BLaER1 treated with 17β-estradiol and CSF1 and Interleukin-3, amounts not matched to agents 10 nM and 100 nM (cell line): ENCODE measurements at regions not wholly inside any gene's neighbourhood (a gene's known extent, or its start where the extent isn't known, plus 50 kb on each side); places are given as distances from the start of the nearest gene placed in this dataset.
A peak's percentile ranks its signal among the peaks of the same experiment; 100 is the strongest.

ENCODE experiments used
- H3K27ac ChIP-seq, 11 experiments: shearing (Covaris generic); formaldehyde crosslinking; 2 replicates each; pipeline ENCODE4 v1.8.1; 2022
- H3K27me3 ChIP-seq, 11 experiments: shearing (Covaris generic); formaldehyde crosslinking; 2 replicates each; pipeline ENCODE4 v1.8.1; 2022
- H3K36me3 ChIP-seq, 11 experiments: shearing (Covaris generic); formaldehyde crosslinking; 2 replicates each; pipeline ENCODE4 v1.8.1; 2022
- H3K4me1 ChIP-seq, 10 experiments: shearing (Covaris generic); formaldehyde crosslinking; 2 replicates each; pipeline ENCODE4 v1.8.1; 2022
- H3K4me2 ChIP-seq, 11 experiments: shearing (Covaris generic); formaldehyde crosslinking; 2 replicates each; pipeline ENCODE4 v1.8.1; 2022
- H3K4me3 ChIP-seq, 10 experiments: shearing (Covaris generic); formaldehyde crosslinking; 2 replicates each; pipeline ENCODE4 v1.8.1; 2022
- H3K9ac ChIP-seq, 11 experiments: shearing (Covaris generic); formaldehyde crosslinking; 2 replicates each; pipeline ENCODE4 v1.8.1; 2022
- H3K9me3 ChIP-seq, 11 experiments: shearing (Covaris generic); formaldehyde crosslinking; replicated peaks in 1 of 11; 2 replicates each; pipeline ENCODE4 v1.8.1; 2022
- H4K20me1 ChIP-seq, 11 experiments: shearing (Covaris generic); formaldehyde crosslinking; 2 replicates each; pipeline ENCODE4 v1.8.1; 2022
- Cebpa-rat ChIP-seq, 11 experiments: shearing (Covaris generic); IDR thresholded peaks; 2 replicates each; pipeline ENCODE4 v1.8.1; 2022

GRCh38 chr1:91080650-91081049 lies 58.8 kb upstream of the ZNF644 start:
- Histone ChIP-seq H3K27ac (no peak overlapping the region), H4K20me1 (no peaks in the 10 kb centered on the region), H3K9ac (no peak overlapping the region), H3K4me3 (no peak overlapping the region), H3K36me3 (no peaks in the 10 kb centered on the region), H3K27me3 (no peaks in the 10 kb centered on the region), H3K4me2 (peak overlapping the region in 2 of 11 experiments; percentile 15 to 40; a peak in 3 of 22 replicates), H3K9me3 (peaks cover 0 to 10% (median 0%) of the 10 kb centered on the region in 11 experiments; a peak in 2 of 22 replicates), H3K4me1 (peaks cover 3 to 27% (median 6%) of the 10 kb centered on the region in 10 experiments; a peak in 19 of 20 replicates)
- no peak for TF ChIP-seq Cebpa-rat (IDR thresholded peaks at IDR 0.05)

- Histone ChIP-seq H3K4me1 (peaks cover 11 to 37% (median 14%) of the 10 kb centered on the region in 10 experiments; a peak in 19 of 20 replicates), H3K9me3 (peaks cover 0 to 14% (median 0%) of the 10 kb centered on the region in 11 experiments; a peak in 2 of 22 replicates), H3K4me3 (no peak overlapping the region), H4K20me1 (no peaks in the 10 kb centered on the region), H3K4me2 (no peak overlapping the region), H3K27ac (no peak overlapping the region), H3K36me3 (no peaks in the 10 kb centered on the region), H3K27me3 (no peaks in the 10 kb centered on the region), H3K9ac (no peak overlapping the region)
- no peak for TF ChIP-seq Cebpa-rat (IDR thresholded peaks at IDR 0.05)
Measured at GRCh38 chr1:91078859-91079258, 57.0 kb upstream of the ZNF644 start.

- Histone ChIP-seq H3K9me3 (peaks cover 0 to 18% (median 0%) of the 10 kb centered on the region in 11 experiments; a peak in 3 of 22 replicates), H3K4me1 (peaks cover 11 to 37% (median 14%) of the 10 kb centered on the region in 10 experiments; a peak in 19 of 20 replicates), H3K27ac (peak overlapping the region in 3 of 11 experiments; percentile 41 to 61 (median 55); a peak in 2 of 22 replicates), H3K9ac (no peak overlapping the region), H4K20me1 (no peaks in the 10 kb centered on the region), H3K4me3 (no peak overlapping the region), H3K4me2 (peak overlapping the region in 3 of 11 experiments; percentile 56 to 81 (median 61); a peak in 4 of 22 replicates), H3K27me3 (no peaks in the 10 kb centered on the region), H3K36me3 (no peaks in the 10 kb centered on the region)
- TF ChIP-seq Cebpa-rat (IDR thresholded peaks at IDR 0.05): no peak
Measured at GRCh38 chr1:91076834-91077233, 55.0 kb upstream of the ZNF644 start.

GRCh38 chr1:91075233-91076135 lies 53.6 kb upstream of the ZNF644 start:
- 0 out of 22 replicates have a peak overlapping the region, but pooled peaks of 1 of the 11 experiments have one; percentile 21 for H3K9ac ChIP-seq
- no peaks in the 10 kb centered on the region for H3K36me3 ChIP-seq
- no peak overlapping the region for H3K4me3 ChIP-seq
- no peaks in the 10 kb centered on the region for H3K27me3 ChIP-seq
- H3K27ac ChIP-seq: peak overlapping the region in 10 of 11 experiments; percentile 16 to 64 (median 50); a peak in 14 of 22 replicates
- peaks cover 0 to 17% (median 0%) of the 10 kb centered on the region in 11 experiments; a peak in 4 of 22 replicates for H3K9me3 ChIP-seq
- TF ChIP-seq Cebpa-rat (IDR thresholded peaks at IDR 0.05): no peak
- peaks cover 11 to 32% (median 14%) of the 10 kb centered on the region in 10 experiments; a peak in 19 of 20 replicates for H3K4me1 ChIP-seq
- H4K20me1 ChIP-seq: no peaks in the 10 kb centered on the region
- H3K4me2 ChIP-seq: peak overlapping the region; percentile 39 to 81 (median 60)

- H3K9ac ChIP-seq: no peak overlapping the region
- no peak overlapping the region for H3K4me3 ChIP-seq
- H3K9me3 ChIP-seq: peaks cover 12 to 35% (median 17%) of the 10 kb centered on the region in 11 experiments
- no peak overlapping the region for H3K4me2 ChIP-seq
- no peaks in the 10 kb centered on the region for H4K20me1 ChIP-seq
- no peak for TF ChIP-seq Cebpa-rat (IDR thresholded peaks at IDR 0.05)
- peaks cover 0 to 4% (median 0%) of the 10 kb centered on the region in 11 experiments; a peak in 1 of 22 replicates for H3K36me3 ChIP-seq
- H3K4me1 ChIP-seq: peaks cover 11 to 26% (median 14%) of the 10 kb centered on the region in 10 experiments; a peak in 19 of 20 replicates
- H3K27me3 ChIP-seq: no peaks in the 10 kb centered on the region
- H3K27ac ChIP-seq: no peak overlapping the region
Measured at GRCh38 chr1:91073299-91073698, 51.5 kb upstream of the ZNF644 start.

GRCh38 chr1:91071838-91072237 lies 50.0 kb upstream of the ZNF644 start:
- no peak overlapping the region for H3K9ac ChIP-seq
- no peak overlapping the region for H3K4me2 ChIP-seq
- peaks cover 11 to 23% (median 14%) of the 10 kb centered on the region in 10 experiments; a peak in 19 of 20 replicates for H3K4me1 ChIP-seq
- H3K36me3 ChIP-seq: peaks cover 0 to 4% (median 0%) of the 10 kb centered on the region in 11 experiments; a peak in 1 of 22 replicates
- no peaks in the 10 kb centered on the region for H4K20me1 ChIP-seq
- no peak for TF ChIP-seq Cebpa-rat (IDR thresholded peaks at IDR 0.05)
- H3K27me3 ChIP-seq: no peaks in the 10 kb centered on the region
- no peak overlapping the region for H3K4me3 ChIP-seq
- no peak overlapping the region for H3K27ac ChIP-seq
- H3K9me3 ChIP-seq: peaks cover 12 to 36% (median 19%) of the 10 kb centered on the region in 11 experiments
